Stimulated activated CD4-positive, alpha-beta T cell treated with anti-CD3 and anti-CD28 coated beads, Interleukin-1b, Interleukin-23, amount 100 ng/mL, for 24 hours (primary cell): ENCODE measurements at regions not wholly inside any gene's neighbourhood (a gene's known extent, or its start where the extent isn't known, plus 50 kb on each side); places are given as distances from the start of the nearest gene placed in this dataset.

Experiments
- DNase-seq, 4 experiments: peaks; one replicate each; pipeline ENCODE4 v3.0.0-alpha.2; 2020; ENCODE audit warnings: low read depth in 4 of 4, low spot score in 1 of 4

- DNase-seq: no peak
These were observed 322.8 kb downstream of the UQCRFS1 start for GRCh38 chr19:28889941-28890670.

- DNase-seq: no peak
These were observed 324.9 kb downstream of the UQCRFS1 start for GRCh38 chr19:28887920-28888618.

GRCh38 chr19:28886708-28887107 is 326.2 kb downstream of the UQCRFS1 start:
- DNase-seq: no peak

GRCh38 chr19:28885965-28886364 is 327.0 kb downstream of the UQCRFS1 start:
- no peak for DNase-seq

- DNase-seq: no peak
These were observed 328.0 kb downstream of the UQCRFS1 start for GRCh38 chr19:28884786-28885476.

- no peak for DNase-seq
These were observed 329.7 kb downstream of the UQCRFS1 start for GRCh38 chr19:28883241-28883693.

- DNase-seq: no peak
These were observed 330.1 kb downstream of the UQCRFS1 start for GRCh38 chr19:28882818-28883217.

- no peak for DNase-seq
These were observed 331.3 kb downstream of the UQCRFS1 start for GRCh38 chr19:28881616-28882015.

- DNase-seq: no peak
These were observed 332.1 kb downstream of the UQCRFS1 start for GRCh38 chr19:28880735-28881401.

GRCh38 chr19:28878862-28879566 is 333.9 kb downstream of the UQCRFS1 start:
- peak; percentile 19 to 43 (median 32) for DNase-seq

GRCh38 chr19:28876609-28877123 is 336.3 kb downstream of the UQCRFS1 start:
- DNase-seq: no peak

- no peak for DNase-seq
These were observed 338.2 kb downstream of the UQCRFS1 start for GRCh38 chr19:28874742-28875141.

GRCh38 chr19:28873301-28873700 is 339.6 kb downstream of the UQCRFS1 start:
- no peak for DNase-seq

GRCh38 chr19:28871099-28871725 is 341.7 kb downstream of the UQCRFS1 start:
- DNase-seq: no peak

- DNase-seq: no peak
These were observed 343.5 kb downstream of the UQCRFS1 start for GRCh38 chr19:28869459-28869858.

- no peak for DNase-seq
These were observed 344.1 kb downstream of the UQCRFS1 start for GRCh38 chr19:28868836-28869235.

GRCh38 chr19:28867978-28868377 is 345.0 kb downstream of the UQCRFS1 start:
- DNase-seq: no peak

GRCh38 chr19:28864577-28865042 is 348.3 kb downstream of the UQCRFS1 start:
- no peak for DNase-seq

GRCh38 chr19:28864024-28864503 is 348.9 kb downstream of the UQCRFS1 start:
- DNase-seq: no peak

- DNase-seq: no peak
These were observed 350.7 kb downstream of the UQCRFS1 start for GRCh38 chr19:28862238-28862637.
